Fibroblast of upper back skin (primary cell): ENCODE measurements at regions not wholly inside any gene's neighbourhood (a gene's known extent, or its start where the extent isn't known, plus 50 kb on each side); places are given as distances from the start of the nearest gene placed in this dataset.

Experiments used
- DNase-seq: peaks from one replicate; pipeline ENCODE4 v3.0.0-alpha.2; 2013

- no peak for DNase-seq
Observed at GRCh38 chr7:137172105-137172590, 171.4 kb downstream of the PTN start.

GRCh38 chr7:137169282-137169698, 174.2 kb downstream of the PTN start:
- peak; percentile 83 for DNase-seq

DNA sequence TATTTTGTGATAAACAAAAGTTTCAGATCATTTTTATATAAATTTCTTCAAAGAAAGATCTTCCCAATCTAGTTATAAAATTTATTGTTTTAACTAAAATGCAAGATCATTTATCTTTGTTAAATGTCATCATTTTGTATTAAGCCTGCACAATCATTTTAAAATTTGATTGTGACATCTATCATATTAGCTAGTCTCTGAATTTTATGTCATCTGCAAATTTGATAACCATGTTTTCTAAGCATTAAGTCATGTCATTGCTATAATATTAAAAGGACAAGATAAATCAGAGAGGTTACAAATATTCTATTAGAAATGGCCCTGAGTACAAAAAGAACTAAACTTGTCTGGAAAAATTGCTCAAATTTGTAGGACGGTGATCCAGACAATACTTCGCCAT, 175.9 kb downstream of the PTN start:
- DNase-seq: no peak

DNA sequence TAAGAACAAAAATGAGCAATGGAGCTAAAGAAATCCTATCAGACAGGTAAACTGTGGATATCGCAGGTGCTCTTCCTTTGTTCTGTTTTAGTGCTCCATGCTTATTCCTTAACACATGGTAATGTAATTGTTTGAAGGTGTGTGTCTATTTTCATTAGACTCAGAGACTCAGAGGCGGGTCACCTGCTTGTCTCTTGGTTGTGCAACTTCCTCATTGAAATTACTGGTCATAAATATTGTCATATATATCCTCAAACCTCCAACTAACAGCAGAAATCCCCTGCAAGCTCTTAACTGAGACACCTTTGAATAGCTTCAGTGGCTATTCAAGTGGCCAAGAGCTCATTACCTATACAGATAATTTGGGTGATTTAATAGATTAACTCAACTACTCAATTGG, 177.2 kb downstream of the PTN start:
- no peak for DNase-seq

DNA sequence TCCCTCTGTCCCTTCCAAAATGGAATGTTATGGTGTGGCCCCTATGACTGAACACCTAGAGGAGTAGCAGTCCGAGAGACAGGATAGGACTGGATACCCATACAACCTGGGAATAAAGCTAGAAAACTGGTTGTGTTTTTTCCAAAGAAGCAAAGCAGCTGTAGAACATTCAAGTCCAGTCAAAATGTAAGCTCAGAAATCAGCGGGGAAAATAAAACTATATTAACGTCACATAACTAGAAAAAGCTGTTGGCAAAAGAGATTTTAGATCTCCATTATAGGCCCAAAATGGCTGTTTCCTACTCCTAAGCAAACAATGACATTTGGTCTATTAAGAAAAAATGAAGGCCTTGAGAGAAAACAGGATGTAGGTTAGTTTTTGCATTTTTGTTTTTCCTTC, 177.7 kb downstream of the PTN start:
- no peak for DNase-seq

- peak; percentile 16 for DNase-seq
Observed at GRCh38 chr7:137165241-137165640, 178.3 kb downstream of the PTN start.

GRCh38 chr7:137164251-137164650, 179.3 kb downstream of the PTN start:
- no peak for DNase-seq

DNA sequence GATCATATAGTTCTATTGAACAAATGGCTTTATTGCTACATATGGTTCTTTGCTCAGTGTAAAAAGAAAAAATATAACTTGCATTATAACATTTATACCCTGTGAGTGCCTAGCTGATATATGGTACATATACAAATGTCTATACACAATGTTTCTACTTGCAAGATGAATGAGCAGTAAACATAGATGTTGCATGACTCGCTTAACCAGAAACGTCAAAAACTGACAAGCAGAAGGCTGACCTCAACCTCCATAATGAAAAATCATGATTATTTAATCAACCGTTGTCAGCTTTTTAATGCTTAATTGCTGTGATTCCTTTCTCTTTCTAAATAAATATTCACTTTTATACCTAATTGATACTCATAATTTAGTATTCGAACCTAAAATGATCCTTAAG, 183.3 kb downstream of the PTN start:
- DNase-seq: no peak

GRCh38 chr7:137157256-137157655, 186.3 kb downstream of the PTN start:
- DNase-seq: no peak

DNA sequence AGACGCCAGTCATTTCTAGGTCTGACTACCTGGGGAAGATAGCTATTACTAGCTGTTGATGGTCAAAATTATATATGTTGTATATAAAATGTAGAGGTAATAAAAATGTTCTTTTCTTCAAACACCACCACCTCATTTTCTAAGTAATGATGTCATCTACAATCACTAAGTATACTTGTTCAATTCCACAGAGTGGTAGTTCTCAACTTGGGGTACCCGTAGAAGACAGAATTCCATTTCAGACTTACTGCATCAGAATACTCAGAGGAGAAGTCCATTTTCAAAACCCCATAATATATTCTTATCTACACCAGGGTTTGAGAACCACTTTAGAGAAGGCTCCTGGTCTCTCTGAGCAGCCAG, 191.9 kb downstream of the PTN start:
- DNase-seq: no peak

DNA sequence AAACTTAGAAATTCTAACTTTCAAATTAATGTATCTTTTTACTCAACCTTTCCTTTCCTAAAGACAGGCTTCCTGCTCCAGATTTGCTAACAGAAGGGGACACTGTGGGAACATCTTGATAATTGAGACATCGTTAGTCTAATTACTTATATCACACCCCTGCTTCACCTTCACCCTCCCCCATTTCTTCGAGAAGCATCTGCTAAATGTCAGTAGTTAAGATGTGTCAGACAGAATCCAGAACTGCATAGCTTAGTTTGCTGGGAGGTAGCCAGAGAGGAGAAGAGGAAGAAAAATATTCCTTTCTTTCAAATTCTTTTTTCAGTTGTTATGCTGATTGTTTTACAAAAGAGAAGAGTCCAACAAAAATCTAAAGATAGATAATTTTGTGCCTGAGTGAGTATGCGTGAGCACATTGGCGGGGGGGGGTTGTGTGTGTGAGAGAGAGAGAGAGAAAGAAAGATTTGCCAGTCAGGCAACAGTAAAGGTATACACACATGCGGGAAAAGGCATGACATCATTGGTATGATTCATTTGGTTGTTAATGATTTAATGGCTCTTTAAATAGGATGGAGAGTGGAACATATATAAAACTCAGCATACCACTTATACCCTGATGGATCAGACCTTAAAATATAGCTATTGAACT, 192.4 kb downstream of the PTN start:
- peak; percentile 75 for DNase-seq

GRCh38 chr7:137147338-137147720, 196.2 kb downstream of the PTN start:
- peak; percentile 25 for DNase-seq

DNA sequence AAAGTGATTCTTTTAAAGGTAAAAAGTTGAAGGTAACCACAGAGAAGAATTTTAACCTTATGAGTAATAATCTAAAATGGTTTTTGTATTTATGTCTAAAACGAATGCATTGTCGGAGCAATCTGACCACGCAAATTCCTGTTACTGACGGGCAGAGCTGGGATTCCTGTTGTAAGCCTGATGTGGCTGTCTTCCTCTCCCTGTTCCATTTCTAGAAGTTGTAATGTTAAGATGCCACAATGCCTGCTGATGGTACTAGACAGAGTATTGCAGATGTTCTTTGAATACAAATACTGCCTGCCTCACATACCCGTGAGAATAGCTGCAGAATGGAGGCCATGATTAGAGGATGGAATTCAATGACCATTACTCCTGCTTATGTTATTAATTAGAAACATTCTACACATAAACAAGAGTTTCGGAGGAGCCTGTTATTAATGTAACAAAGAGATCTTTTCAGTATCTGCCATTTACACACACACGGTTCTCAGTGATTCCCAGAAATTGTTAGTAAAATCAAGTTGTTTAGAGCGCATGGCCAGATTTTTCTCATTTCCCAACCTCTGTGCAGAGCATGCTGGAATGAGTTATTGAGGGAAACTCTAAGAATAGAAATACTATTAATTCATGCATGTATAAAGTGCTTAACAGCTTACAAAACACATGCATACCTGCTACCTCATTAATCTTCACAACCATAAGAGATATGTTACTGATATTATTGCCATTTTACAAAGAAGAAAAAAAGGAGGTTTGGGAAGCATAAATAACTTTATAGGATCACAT, 196.8 kb downstream of the PTN start:
- peak; percentile 95 for DNase-seq

- DNase-seq: peak; percentile 93
Observed at GRCh38 chr7:137146012-137146455, 197.5 kb downstream of the PTN start.

DNA sequence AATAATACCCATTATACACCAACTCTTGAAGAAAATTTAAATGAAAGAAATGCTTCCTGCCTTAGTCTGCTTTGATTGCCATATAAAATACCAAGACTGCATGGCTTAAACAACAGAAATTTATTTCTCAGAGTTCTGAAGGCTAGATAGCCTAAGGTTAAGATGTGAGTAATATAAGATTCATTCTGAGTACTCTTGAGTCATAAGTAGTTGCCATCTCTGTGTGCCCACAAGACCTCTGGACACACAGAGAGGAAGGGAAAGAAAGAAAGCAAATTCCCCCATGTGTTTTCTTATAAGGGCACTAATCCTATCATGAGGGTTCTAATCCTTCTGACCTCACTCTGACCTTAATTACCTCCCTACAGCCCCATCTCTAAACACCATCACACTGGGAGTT, 201.2 kb downstream of the PTN start:
- DNase-seq: no peak

DNA sequence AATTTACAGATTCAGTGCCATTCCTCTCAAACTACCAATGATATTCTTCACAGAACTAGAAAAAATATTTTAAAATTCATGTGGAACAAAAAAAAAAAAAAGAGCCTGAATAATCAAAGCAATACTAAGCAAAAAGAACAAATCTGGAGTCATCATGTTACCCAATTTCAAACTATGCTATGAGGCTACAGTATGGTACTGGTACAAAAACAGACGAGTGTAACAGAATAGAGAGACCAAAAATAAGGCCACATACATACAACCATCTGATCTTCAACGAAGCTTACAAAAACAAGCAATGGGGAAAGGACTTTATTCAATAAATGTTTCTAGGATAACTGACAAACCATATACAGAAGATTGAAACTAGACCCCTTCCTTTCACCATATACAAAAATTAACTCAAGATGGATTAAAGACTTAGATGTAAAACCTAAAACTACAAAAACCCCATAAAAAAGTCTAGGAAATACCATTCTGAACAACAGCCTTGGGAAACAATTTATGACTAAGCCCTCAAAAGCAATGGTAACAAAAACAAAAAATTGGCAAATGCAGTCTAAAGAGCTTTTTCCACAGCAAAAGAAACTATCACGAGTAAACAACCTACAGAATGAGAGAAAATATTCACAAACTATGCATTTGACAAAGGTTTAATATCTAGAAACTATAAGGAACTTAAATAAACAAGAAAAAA, 207.7 kb downstream of the PTN start:
- no peak for DNase-seq

DNA sequence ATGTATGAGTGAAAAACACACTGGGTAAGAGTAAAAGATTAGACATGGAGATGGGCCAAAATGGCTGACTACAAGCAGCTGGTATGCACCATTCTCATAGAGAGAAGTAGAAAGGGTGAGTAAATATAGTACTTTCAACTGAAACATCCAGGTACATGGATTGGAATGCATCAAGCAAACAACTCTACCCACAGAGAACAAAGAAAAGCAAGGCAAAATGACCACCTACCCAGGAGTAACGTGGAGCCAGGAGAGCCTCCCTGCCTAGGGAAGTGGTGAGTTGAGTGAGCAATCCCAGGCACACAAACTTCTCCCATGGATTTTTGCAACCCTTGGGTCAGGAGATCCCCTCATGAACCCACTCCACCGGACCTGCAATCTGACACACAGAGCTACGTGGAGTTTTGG, 212.8 kb downstream of the PTN start:
- peak; percentile 70 for DNase-seq

GRCh38 chr7:137129025-137129424, 214.5 kb downstream of the PTN start:
- no peak for DNase-seq

DNA sequence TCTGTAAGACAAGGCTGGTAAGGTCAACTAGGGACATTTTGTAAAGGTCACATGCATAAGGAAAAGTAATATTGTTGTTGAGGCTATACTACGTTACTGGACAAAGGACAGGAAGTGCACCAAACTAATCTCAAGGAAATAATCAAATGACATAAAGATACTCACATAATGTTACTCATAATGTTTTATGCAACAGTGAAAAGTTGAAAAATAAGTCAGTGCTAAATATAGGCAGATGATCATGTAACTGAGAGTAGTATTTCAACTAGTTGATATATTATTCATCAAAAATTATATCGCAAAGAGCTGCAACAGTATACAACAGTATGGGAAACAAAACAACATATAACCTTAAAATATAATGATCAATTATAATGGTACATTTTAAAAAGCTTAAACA, 215.7 kb downstream of the PTN start:
- DNase-seq: no peak

DNA sequence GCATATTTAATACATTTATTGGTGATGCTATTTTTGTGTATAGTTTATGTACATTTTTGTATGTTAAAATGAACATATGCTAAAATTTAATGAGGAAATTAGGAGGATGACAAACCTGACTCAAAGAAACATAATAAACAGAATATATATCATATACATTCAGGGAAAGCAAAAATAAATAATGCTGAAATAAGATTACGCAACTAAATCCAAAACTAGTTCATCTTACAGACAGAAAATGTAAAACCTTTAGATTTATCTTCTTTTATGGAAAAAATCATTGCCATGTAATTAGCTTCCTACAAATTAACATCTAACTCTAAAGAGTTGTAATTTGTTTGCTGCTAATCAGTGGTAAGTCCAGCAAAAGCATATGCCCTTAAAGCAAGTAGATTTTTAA, 216.5 kb downstream of the PTN start:
- no peak for DNase-seq

GRCh38 chr7:137122145-137122544, 221.4 kb downstream of the PTN start:
- no peak for DNase-seq

DNA sequence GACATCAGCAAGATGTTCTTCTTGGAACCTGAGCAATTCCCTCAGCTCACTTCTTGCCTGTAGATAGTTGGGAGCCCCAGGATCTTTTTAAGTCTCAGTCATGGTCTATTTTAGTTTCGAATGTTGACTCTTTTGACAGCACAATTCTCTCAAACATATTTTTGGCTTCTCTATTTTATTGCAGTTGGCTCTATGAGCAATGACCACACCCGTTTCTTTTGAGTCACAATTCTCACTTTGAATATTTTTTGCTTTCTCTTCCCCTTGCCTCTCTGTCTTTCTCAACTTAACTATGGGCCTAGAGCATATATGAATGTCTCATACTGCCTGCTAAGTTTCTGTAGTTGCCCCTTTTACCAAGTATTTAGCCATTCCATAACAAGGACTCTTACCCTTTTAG, 222.8 kb downstream of the PTN start:
- DNase-seq: no peak

GRCh38 chr7:137110535-137110934, 233.0 kb downstream of the PTN start:
- DNase-seq: peak; percentile 63

DNA sequence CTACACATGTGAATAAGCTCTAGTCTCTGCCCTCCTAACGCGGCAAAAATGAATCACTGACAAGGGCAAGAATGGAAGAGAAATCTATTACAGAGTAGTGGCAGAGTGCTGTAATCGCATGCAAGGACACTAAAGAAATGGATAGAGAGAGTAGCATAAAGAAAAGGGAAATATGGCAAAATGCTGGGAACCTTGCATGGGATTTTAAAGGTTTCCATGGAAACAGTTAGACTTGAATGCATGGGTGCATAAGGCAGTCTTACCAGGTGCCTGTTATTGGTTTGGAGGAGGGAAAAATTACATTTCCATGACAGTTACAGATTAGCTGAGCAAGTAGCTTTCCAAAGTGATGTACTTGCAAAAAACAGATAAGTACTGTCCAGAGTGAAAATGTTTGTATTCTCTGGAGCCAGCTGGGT, 233.4 kb downstream of the PTN start:
- DNase-seq: peak; percentile 25
